PC-3 (cell line): ENCODE measurements at regions not wholly inside any gene's neighbourhood (a gene's known extent, or its start where the extent isn't known, plus 50 kb on each side); places are given as distances from the start of the nearest gene placed in this dataset.

ENCODE experiments used
- CTCF ChIP-seq: fragments of 300-600 bp; sonication (generic); conservative IDR thresholded peaks from 2 replicates; pipeline ENCODE4 v1.5.1; 2017; ENCODE audit warnings: antibody characterized with exemption, low read depth, mild to moderate bottlenecking, low read length
- EZH2 ChIP-seq: fragments of 300-600 bp; sonication (generic); IDR thresholded peaks from one replicate; pipeline ENCODE4 v1.6.1; 2017; ENCODE audit warnings: antibody characterized with exemption, mild to moderate bottlenecking, low read length; ENCODE audit not compliant: unreplicated experiment
- EZH2phosphoT487 ChIP-seq: fragments of 300-600 bp; sonication (generic); IDR thresholded peaks from 2 replicates; pipeline ENCODE4 v1.6.1; 2018; ENCODE audit warnings: mild to moderate bottlenecking, antibody characterized with exemption, low read length, borderline replicate concordance

GRCh38 chr15:77682564-77682963, 49.9 kb upstream of the LINGO1 start:
- TF ChIP-seq CTCF (no peak), EZH2 (no peak), EZH2phosphoT487 (no peak)
